Fibroblast of skin of scalp (primary cell): ENCODE measurements at regions not wholly inside any gene's neighbourhood (a gene's known extent, or its start where the extent isn't known, plus 50 kb on each side); places are given as distances from the start of the nearest gene placed in this dataset.

Source experiments
- DNase-seq: peaks from one replicate; pipeline ENCODE4 v3.0.0-alpha.2; 2013

GRCh38 chr7:13153742-13154141 is 466.3 kb downstream of the ARL4A start:
- no peak for DNase-seq

DNA sequence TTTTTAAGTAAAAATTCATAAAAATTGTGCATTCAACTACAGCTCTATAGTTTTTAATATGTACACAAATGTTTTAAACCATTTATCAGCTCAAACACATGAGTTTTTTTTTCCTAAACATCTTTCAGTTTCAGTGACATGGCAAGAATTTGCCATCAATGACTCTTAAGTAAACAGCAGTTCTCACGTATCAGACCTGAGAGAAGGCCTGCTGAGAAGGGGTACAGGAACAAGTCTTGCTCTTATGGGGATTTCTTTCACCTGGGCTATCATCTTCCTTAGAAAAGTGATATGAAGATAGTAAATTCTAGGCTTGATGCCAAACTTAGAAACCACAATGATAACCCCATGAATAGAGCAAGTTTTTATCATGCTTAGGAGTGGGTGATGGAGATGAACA is 467.8 kb downstream of the ARL4A start:
- DNase-seq, result no peak

GRCh38 chr7:13159003-13159402 is 471.6 kb downstream of the ARL4A start:
- no peak for DNase-seq

DNA sequence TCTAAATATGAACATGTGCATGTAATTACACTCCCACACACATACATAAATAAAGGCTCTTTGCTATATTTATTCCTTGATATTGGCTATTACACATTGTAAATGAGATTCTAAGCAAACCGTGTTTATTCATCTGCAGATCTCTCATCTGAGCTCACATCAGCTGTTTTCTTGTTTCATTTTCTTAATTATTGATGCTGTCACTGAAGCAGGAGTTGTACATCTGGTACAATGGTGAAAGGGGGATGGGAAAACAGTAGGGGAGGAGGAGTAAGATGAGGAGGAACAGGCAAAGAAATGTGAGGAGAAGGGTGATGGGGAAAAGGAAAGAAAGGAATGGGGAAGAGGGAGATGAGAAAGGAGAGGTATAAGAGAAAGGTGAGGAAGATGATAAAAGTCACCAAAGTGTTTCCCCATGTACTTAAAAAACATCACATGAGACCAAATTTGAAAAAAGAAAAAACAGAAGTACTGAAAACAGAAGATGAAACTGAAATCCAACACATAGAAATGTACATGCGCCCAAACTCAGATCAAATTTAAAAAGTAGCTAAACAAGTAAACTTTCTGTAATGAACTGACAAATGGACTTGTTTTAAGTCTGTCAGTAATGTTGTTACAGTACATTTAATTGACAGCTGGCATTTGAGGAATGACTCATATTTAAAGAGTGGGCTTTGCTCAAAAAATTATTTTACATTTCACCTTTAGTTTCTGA is 472.2 kb downstream of the ARL4A start:
- no peak for DNase-seq

DNA sequence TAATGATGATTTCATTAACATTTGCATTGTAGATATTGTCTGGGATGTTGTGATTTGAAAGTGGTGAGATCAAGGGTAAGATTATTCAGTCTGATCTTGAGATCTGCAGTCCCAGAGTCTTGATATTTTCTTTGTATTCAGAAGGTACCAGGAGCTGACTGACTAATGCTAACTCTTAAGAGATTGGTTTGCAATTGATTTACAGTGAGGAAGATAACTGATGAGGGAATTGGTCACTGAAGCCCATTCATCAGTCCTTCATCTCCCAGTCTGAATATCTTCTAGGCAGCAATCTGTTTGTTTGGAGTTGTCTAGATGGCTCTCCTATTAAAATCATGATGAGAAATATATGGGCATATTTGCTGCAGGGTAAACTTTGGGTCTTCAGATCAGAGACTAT is 473.7 kb downstream of the ARL4A start:
- no peak for DNase-seq

DNA sequence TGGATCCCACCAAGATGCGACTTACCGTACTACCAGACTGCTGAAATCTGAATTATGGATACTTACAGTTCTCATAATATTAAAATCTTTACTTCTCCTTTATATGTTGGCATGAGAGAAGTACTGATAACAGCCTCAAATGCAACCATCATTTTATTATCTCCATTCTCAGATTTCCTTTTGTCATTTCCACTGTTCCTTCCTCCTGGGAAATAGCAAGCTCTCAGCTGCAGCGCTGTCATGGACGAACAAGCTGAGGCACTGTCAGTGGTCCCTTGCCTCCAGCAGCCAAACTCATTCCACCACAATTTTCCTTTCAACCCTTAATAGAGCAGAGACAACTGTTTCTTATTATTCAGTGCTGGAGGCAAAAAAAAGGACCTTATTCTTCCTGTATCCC is 478.4 kb downstream of the ARL4A start:
- no peak for DNase-seq

DNA sequence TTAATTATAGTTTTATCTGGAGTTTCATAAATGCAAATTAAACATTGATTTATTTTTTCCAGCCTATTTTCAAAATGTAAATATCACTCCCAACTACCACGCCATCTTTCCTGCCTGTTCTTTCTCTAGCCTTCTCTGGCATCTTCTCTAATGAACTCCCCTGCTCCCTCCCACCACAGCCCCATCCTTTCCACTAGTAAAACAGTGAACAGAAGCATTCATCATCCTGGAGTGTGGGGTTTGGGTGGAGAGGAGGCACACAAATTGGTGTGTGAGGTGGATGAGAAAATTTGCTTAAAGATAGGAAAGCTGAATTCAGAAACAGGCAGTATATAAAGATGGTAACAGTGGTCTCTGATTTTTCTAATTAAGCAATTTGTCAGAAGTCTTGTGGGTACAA is 479.4 kb downstream of the ARL4A start:
- DNase-seq, result no peak

DNA sequence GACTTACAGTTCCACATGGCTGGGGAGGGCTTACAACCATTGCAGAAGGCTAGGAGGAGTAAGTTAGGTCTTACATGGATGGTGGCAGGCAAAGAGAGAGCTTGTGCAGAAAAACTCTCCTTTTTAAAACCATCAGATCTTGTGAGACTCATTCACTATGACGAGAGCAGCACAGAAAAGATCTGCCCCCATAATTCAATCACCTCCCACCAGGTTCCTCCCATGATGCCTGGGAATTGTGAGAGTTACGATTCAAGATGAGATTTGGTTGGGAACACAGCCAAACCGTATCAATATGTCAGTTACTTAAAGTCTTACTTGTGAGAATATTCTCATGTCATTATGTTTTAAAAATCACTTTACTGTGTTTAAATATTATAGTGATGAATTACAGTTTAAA is 481.9 kb downstream of the ARL4A start:
- no peak for DNase-seq

GRCh38 chr7:13174991-13175390 is 487.6 kb downstream of the ARL4A start:
- no peak for DNase-seq

GRCh38 chr7:13179011-13179582 is 491.7 kb downstream of the ARL4A start:
- peak; percentile 5 for DNase-seq

DNA sequence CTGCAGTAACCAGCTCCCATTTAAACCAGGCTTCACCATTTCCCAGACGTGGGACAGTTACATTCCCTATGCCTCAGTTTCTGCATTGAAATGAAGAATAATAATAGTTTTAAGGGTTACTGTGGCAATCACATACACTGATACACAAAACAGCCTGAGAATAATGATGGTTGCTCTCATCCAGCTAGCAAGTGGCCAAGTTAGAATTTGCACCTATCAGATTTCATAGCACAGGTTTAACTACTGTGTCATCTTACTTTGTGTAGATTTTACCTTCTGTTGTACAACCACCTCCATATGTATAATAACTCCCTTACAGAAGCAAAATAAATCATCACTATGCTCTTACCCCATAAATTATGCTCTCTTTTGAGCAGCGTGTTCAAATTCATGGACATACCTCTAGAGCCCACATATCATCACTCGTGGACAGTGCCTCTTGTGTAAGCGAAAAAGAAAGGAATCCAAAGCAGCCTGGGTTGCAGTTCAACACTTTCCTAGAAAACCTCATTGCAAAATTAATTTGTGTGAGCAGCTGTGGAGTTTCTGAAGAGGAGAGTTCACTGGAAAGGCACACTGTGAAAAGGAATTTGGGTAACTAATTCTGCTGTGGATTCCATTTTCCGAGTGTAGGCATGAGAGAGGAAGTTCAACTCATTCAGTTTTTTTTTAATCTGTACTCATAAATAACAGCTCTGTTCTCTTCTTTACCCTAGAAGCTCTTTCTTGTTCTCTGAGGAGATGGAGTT is 492.5 kb downstream of the ARL4A start:
- DNase-seq, result no peak

GRCh38 chr7:13181216-13181615 is 493.8 kb downstream of the ARL4A start:
- no peak for DNase-seq

DNA sequence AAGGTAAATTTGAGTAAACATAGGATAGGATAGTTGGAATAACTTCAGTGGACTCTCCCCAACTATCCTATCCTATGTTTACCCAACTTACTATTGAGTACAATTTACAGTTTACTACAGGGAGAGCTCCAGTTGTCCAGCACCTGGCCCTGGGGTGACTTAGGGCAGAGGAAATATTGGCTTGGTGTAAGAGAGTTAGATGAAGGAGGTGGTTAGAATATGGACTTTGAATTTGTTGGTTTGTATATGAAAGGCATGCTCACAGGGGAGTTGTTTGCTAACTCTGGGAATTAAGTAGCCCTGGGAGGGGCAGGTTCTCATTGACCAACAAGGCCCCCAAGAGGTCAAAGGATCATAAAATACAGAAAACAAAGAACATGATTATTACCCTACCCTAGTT is 497.7 kb downstream of the ARL4A start:
- no peak for DNase-seq

GRCh38 chr7:13188236-13188805 is 500.9 kb downstream of the ARL4A start:
- no peak for DNase-seq

GRCh38 chr7:13188922-13189321 is 501.5 kb downstream of the ARL4A start:
- no peak for DNase-seq

DNA sequence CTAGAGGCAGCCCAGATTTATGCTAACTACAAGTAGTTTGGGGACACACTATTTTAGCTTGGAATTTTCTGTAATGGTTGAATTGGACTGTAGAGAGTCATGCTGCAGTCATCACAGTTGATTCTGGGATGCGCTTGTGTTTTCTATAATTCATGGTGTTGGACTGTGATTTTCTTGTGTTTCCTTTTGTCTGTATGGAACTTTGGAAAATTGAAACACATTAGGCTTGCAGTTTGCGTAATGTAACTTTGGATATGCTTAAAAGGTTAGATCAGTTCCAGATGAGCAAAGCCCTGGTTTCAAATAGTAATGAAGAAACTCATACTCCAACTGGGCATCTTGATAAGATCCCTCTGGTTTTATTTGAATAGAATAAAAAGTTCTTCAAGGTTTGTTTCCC is 502.2 kb downstream of the ARL4A start:
- DNase-seq, result no peak

DNA sequence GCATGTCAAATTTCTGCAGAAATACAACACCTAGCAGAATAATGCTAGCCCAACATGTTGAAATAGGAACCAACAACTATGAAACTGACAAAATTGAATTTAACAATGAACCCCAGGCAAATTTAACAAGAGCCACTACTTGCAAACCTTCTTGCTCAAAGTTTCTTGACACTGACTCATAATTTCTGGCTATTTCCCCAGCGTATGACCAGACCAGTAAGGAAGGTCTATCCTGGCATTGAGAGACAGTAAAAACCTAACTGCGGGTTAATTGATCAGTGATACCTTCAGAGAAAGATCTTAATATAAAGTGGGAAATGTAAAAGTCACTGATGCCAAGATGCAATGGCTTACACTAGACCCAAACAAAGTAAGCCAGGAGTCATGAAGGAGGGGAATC is 510.1 kb downstream of the ARL4A start:
- peak; percentile 20 for DNase-seq

- DNase-seq, result peak; percentile 11
These were observed 510.6 kb downstream of the ARL4A start for GRCh38 chr7:13198036-13198435.

DNA sequence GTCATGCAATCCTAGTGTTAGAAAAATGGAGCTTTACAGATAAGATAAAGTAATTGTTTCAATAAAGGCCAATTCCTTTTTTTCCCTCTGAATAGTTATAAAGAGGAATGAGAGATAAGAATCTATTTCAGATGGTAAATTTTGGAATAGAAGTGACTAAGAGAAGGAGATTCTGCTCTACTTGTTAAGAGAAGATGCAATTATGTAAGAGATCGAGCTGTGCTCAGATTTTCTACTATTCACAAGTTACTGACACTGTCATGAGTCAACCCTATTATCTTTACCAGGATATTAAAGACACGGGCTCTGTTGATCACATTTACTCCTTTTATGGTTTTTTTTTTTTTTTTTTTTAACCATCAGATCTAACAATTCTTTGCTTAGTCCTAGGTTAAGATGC is 511.3 kb downstream of the ARL4A start:
- no peak for DNase-seq

DNA sequence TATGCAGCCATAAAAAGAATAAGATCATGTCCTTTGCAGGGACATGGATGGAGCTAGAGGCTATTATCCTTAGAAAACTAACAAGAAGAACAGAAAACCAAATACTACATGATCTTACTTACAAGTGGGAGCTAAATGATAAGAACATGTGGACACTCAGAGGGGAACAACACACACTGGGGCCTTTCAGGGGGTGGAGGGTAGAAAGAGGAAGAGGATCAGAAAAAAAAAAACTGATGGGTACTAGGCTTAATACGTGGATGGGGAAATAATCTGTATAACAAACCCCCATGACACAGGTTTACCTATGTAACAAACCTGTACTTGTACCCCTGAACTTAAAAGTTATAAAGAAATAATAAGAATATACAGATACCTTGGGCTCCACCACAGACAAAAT is 514.2 kb downstream of the ARL4A start:
- no peak for DNase-seq

- DNase-seq, result no peak
These were observed 530.3 kb downstream of the ARL4A start for GRCh38 chr7:13217768-13218167.

DNA sequence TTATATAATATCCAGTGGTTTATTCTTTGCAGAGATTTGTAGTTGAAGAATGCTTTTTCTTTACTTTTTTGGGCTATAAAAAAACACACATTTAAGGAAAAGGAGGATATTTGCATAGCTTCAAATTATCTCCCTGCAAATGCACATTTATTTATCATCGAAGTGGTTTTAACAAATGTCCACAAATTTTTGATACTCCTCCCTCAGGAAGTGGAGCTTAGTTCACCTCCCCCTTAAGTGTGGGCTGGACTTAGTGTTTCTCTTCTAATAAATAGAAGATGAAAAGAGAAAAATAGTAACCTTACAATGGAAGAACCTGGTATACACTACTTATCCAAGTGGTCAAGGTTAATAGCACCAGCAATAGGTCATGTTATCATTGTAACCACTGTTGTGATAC is 537.6 kb downstream of the ARL4A start:
- DNase-seq, result no peak

GRCh38 chr7:13226385-13226784 is 539.0 kb downstream of the ARL4A start:
- no peak for DNase-seq

- DNase-seq, result no peak
These were observed 543.8 kb downstream of the ARL4A start for GRCh38 chr7:13231216-13231615.
